ENCODE measurements at regions not wholly inside any gene's neighbourhood (a gene's known extent, or its start where the extent isn't known, plus 50 kb on each side); places are given as distances from the start of the nearest gene placed in this dataset.

DNA sequence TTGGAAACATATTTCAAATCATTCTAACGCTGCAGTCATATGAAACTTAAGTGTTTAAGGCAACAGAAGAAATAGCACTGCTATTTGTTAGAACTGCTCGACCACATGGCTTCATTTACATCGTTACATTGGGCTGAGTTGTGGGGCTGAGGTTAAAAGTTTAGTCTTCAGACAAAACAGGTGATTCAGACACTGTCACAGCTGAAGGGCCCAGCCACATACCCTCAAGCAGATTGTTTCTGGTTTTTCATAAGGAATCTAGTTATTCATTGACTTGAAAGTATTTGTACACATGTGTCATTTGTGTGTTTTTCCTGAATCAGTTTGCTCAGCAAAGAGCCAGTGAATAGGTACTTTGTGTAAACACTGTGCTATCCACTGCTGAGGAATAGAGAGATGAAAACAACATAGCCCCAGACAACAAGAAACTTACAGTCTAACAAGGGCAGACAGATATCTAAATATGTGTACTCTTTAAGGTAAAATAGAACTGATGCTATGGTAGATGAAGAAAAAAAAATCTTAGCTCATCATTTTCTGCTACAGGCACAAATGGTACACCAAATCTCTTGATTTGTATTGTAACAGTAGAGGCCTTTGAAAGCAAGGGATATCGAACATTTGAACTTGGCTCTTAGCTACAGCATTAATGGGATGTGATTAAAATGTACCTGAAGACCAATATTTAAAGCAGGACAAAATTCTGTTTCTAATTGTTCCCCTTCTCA is 357.6 kb upstream of the RPS23 start (continued):
- TF ChIP-seq NFAT5 (CRISPR knock-in tag; IDR thresholded peaks at IDR 0.05): no peak
- 0 out of 2 replicates have a peak, but pooled peaks have one; percentile 32 for TF ChIP-seq TSC22D2 (CRISPR knock-in tag; IDR thresholded peaks at IDR 0.05; ENCODE audit: borderline replicate concordance)
- TF ChIP-seq NCOA1 (CRISPR knock-in tag; IDR thresholded peaks at IDR 0.05): no peak
- 0 out of 2 replicates have a peak, but pooled peaks have one; percentile 59 for TF ChIP-seq ZSCAN29 (CRISPR knock-in tag; conservative IDR thresholded peaks at IDR 0.05)
- peak; percentile 75; the same call in 1 of the 2 replicates for TF ChIP-seq NCOR1 (IDR thresholded peaks at IDR 0.05; ENCODE audit: borderline replicate concordance, low read length)
- TF ChIP-seq ZNF615 (CRISPR knock-in tag; IDR thresholded peaks at IDR 0.05; ENCODE audit: borderline replicate concordance): no peak; the same call in 1 of the 2 replicates
- TF ChIP-seq HDAC2 (CRISPR knock-in tag; IDR thresholded peaks at IDR 0.05): peak; percentile 97
- TF ChIP-seq ZNF562 (CRISPR knock-in tag; IDR thresholded peaks at IDR 0.05; ENCODE audit: borderline replicate concordance): no peak
- peak; percentile 79 for TF ChIP-seq TARDBP (CRISPR knock-in tag; IDR thresholded peaks at IDR 0.05)
- TF ChIP-seq ZNF382 (CRISPR knock-in tag; IDR thresholded peaks at IDR 0.05; ENCODE audit: borderline replicate concordance): no peak
- peak; percentile 79 for TF ChIP-seq DRAP1 (CRISPR knock-in tag; IDR thresholded peaks at IDR 0.05)
- TF ChIP-seq, protein P1, sequence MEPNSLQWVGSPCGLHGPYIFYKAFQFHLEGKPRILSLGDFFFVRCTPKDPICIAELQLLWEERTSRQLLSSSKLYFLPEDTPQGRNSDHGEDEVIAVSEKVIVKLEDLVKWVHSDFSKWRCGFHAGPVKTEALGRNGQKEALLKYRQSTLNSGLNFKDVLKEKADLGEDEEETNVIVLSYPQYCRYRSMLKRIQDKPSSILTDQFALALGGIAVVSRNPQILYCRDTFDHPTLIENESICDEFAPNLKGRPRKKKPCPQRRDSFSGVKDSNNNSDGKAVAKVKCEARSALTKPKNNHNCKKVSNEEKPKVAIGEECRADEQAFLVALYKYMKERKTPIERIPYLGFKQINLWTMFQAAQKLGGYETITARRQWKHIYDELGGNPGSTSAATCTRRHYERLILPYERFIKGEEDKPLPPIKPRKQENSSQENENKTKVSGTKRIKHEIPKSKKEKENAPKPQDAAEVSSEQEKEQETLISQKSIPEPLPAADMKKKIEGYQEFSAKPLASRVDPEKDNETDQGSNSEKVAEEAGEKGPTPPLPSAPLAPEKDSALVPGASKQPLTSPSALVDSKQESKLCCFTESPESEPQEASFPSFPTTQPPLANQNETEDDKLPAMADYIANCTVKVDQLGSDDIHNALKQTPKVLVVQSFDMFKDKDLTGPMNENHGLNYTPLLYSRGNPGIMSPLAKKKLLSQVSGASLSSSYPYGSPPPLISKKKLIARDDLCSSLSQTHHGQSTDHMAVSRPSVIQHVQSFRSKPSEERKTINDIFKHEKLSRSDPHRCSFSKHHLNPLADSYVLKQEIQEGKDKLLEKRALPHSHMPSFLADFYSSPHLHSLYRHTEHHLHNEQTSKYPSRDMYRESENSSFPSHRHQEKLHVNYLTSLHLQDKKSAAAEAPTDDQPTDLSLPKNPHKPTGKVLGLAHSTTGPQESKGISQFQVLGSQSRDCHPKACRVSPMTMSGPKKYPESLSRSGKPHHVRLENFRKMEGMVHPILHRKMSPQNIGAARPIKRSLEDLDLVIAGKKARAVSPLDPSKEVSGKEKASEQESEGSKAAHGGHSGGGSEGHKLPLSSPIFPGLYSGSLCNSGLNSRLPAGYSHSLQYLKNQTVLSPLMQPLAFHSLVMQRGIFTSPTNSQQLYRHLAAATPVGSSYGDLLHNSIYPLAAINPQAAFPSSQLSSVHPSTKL (CRISPR knock-in tag; IDR thresholded peaks at IDR 0.05): peak; percentile 97
- TF ChIP-seq ZNF292 (CRISPR knock-in tag; IDR thresholded peaks at IDR 0.05; ENCODE audit: borderline replicate concordance, low read depth): peak; percentile 88; the same call in 1 of the 2 replicates
- peak; percentile 62; the same call in 1 of the 2 replicates for TF ChIP-seq ZNF335 (CRISPR knock-in tag; IDR thresholded peaks at IDR 0.05)
- TF ChIP-seq RAD21 (CRISPR knock-in tag; IDR thresholded peaks at IDR 0.05): peak; percentile 15; the same call in 1 of the 2 replicates
- TF ChIP-seq REL (CRISPR knock-in tag; conservative IDR thresholded peaks at IDR 0.05): no peak
- peak; percentile 98 for TF ChIP-seq BCL6 (CRISPR knock-in tag; IDR thresholded peaks at IDR 0.05)
- peak; percentile 88 for TF ChIP-seq MIER3 (CRISPR knock-in tag; IDR thresholded peaks at IDR 0.05; ENCODE audit: borderline replicate concordance)
- TF ChIP-seq MYNN (CRISPR knock-in tag; IDR thresholded peaks at IDR 0.05; ENCODE audit: low read depth): no peak
- no peak for TF ChIP-seq MAFG (CRISPR knock-in tag; IDR thresholded peaks at IDR 0.05)
- TF ChIP-seq PRMT3 (CRISPR knock-in tag; IDR thresholded peaks at IDR 0.05; ENCODE audit: borderline replicate concordance, low read depth): no peak

Data from HepG2 (cell line).